ENCODE measurements at regions not wholly inside any gene's neighbourhood (a gene's known extent, or its start where the extent isn't known, plus 50 kb on each side); places are given as distances from the start of the nearest gene placed in this dataset.

DNA sequence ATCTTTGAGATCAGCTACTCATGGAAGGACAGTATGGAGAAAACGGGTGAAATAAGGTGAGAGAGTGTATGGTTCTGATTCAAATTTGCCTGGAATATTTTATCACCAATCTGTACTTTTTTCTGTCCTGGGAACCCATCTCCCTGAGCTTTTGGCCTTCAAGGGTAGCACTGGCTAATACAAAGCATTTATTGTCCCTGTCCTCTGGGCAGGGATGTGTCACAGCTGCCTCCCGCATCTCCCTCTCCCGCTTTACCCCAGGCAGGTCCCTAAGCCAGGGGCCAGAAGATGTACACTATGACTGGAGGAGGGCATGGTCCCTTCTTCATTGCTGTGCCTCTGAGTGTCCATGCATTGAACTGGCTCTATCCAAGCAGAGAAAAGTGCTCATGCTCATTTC, 201.7 kb upstream of the CHRNA7 start:
- TF ChIP-seq EZH2 (IDR thresholded peaks at IDR 0.05; ENCODE audit: borderline replicate concordance, insufficient read depth, low read depth, low read length, poor library complexity, severe bottlenecking) (no peak), CTCF (IDR thresholded peaks at IDR 0.05) (no peak)

Data from B cell (primary cell).